HEK293 (cell line): ENCODE measurements at regions not wholly inside any gene's neighbourhood (a gene's known extent, or its start where the extent isn't known, plus 50 kb on each side); places are given as distances from the start of the nearest gene placed in this dataset.

ENCODE experiments used
- CTCF ChIA-PET: fragments of 350-600 bp; formaldehyde crosslinking; extraction: SDS; loops from one replicate; lab custom pipeline; 2021; ENCODE audit warnings: antibody characterized with exemption; lab: Yijun Ruan, JAX
- POLR2A ChIA-PET: fragments of 300-600 bp; formaldehyde crosslinking; extraction: SDS; loops from one replicate; lab custom pipeline; 2020; ENCODE audit warnings: antibody characterized with exemption, inconsistent platforms; lab: Yijun Ruan, JAX
- H3K27ac ChIP-seq: fragments of 200-500 bp; sonication (Bioruptor generic); 2 replicates; pipeline ENCODE4 v1.5.1; 2014; ENCODE audit warnings: low read depth, low read length, control low read depth, inconsistent platforms; ENCODE audit errors: extremely low read depth
- H3K36me3 ChIP-seq, 2 experiments: fragments of 200-500 bp in 1 of 2; sonication (Bioruptor generic) in 1 of 2; 1 replicate in 1 of 2; 2 replicates in 1 of 2; pipeline ENCODE4 v1.5.1; 2014 to 2017; ENCODE audit warnings: inconsistent platforms in 2 of 2, low read length in 2 of 2; ENCODE audit not compliant: control insufficient read depth in 2 of 2, insufficient read depth in 1 of 2
- H3K4me1 ChIP-seq: fragments of 200-500 bp; sonication (Bioruptor generic); 2 replicates; pipeline ENCODE4 v1.5.1; 2014; ENCODE audit warnings: mild to moderate bottlenecking, low read length, inconsistent platforms; ENCODE audit not compliant: control insufficient read depth, insufficient read depth
- H3K4me3 ChIP-seq: 2 replicates; pipeline ENCODE4 v1.5.1; 2011; ENCODE audit warnings: low read depth, mild to moderate bottlenecking, control low read depth, low read length, moderate library complexity
- H3K9me3 ChIP-seq: fragments of 200-500 bp; sonication (Bioruptor generic); 2 replicates; pipeline ENCODE4 v1.5.1; 2014; ENCODE audit warnings: low read depth, low read length, inconsistent platforms; ENCODE audit not compliant: control insufficient read depth, insufficient read depth
- BCL11B ChIP-seq: fragments of 450-650 bp; formaldehyde crosslinking; IDR thresholded peaks from 2 replicates; pipeline ENCODE4 v1.5.1; 2016; ENCODE audit warnings: low read depth, missing biosample characterization, missing genetic modification characterization
- HOXC10 ChIP-seq: sonication (generic); formaldehyde crosslinking; IDR thresholded peaks from 2 replicates; pipeline ENCODE4 v1.8.1; 2023; ENCODE audit warnings: mild to moderate bottlenecking, missing genetic modification reagents
- MZF1 ChIP-seq: fragments of 450-650 bp; formaldehyde crosslinking; IDR thresholded peaks from 2 replicates; pipeline ENCODE4 v1.5.1; 2017; ENCODE audit warnings: missing biosample characterization, missing genetic modification characterization, borderline replicate concordance
- YY1 ChIP-seq: fragments of 450-650 bp; formaldehyde crosslinking; IDR thresholded peaks from 2 replicates; pipeline ENCODE4 v1.5.1; 2018; ENCODE audit warnings: missing biosample characterization, missing genetic modification characterization
- ZBTB20 ChIP-seq: fragments of 450-650 bp; formaldehyde crosslinking; IDR thresholded peaks from 2 replicates; pipeline ENCODE4 v1.5.1; 2016; ENCODE audit warnings: missing biosample characterization, missing genetic modification characterization
- ZBTB7A ChIP-seq: fragments of 450-650 bp; formaldehyde crosslinking; IDR thresholded peaks from 2 replicates; pipeline ENCODE4 v1.5.1; 2016; ENCODE audit warnings: low read depth, missing biosample characterization, missing genetic modification characterization
- ZFHX2 ChIP-seq: fragments of 450-650 bp; formaldehyde crosslinking; conservative IDR thresholded peaks from 2 replicates; pipeline ENCODE4 v1.5.1; 2016; ENCODE audit warnings: missing biosample characterization, missing genetic modification characterization
- ZFP69B ChIP-seq: fragments of 450-650 bp; formaldehyde crosslinking; IDR thresholded peaks from 2 replicates; pipeline ENCODE4 v1.5.1; 2016; ENCODE audit warnings: missing biosample characterization, missing genetic modification characterization
- ZIC2 ChIP-seq: fragments of 450-650 bp; formaldehyde crosslinking; IDR thresholded peaks from 2 replicates; pipeline ENCODE4 v1.5.1; 2016; ENCODE audit warnings: missing biosample characterization, missing genetic modification characterization
- ZNF121 ChIP-seq: fragments of 450-650 bp; formaldehyde crosslinking; IDR thresholded peaks from 2 replicates; pipeline ENCODE4 v1.5.1; 2016; ENCODE audit warnings: missing biosample characterization, missing genetic modification characterization
- ZNF157 ChIP-seq: fragments of 450-650 bp; formaldehyde crosslinking; IDR thresholded peaks from 2 replicates; pipeline ENCODE4 v1.5.1; 2016; ENCODE audit warnings: missing biosample characterization, missing genetic modification characterization
- ZNF19 ChIP-seq: fragments of 450-650 bp; formaldehyde crosslinking; IDR thresholded peaks from 2 replicates; pipeline ENCODE4; 2016; ENCODE audit warnings: missing biosample characterization, missing genetic modification characterization, low read depth
- ZNF248 ChIP-seq: fragments of 450-650 bp; formaldehyde crosslinking; IDR thresholded peaks from 2 replicates; pipeline ENCODE4 v1.5.1; 2017; ENCODE audit warnings: missing biosample characterization, missing genetic modification characterization
- ZNF416 ChIP-seq: fragments of 450-650 bp; formaldehyde crosslinking; IDR thresholded peaks from 2 replicates; pipeline ENCODE4 v1.5.1; 2016; ENCODE audit warnings: missing biosample characterization, missing genetic modification characterization
- ZNF501 ChIP-seq: fragments of 450-650 bp; formaldehyde crosslinking; IDR thresholded peaks from 2 replicates; pipeline ENCODE4 v1.5.1; 2016; ENCODE audit warnings: missing biosample characterization, missing genetic modification characterization
- ZNF529 ChIP-seq: fragments of 450-650 bp; formaldehyde crosslinking; IDR thresholded peaks from 2 replicates; pipeline ENCODE4 v1.5.1; 2017; ENCODE audit warnings: missing genetic modification characterization, missing biosample characterization; ENCODE audit not compliant: insufficient replicate concordance
- ZNF560 ChIP-seq: fragments of 450-650 bp; formaldehyde crosslinking; IDR thresholded peaks from 2 replicates; pipeline ENCODE4 v1.5.1; 2017; ENCODE audit warnings: missing biosample characterization, missing genetic modification characterization, borderline replicate concordance
- ZNF621 ChIP-seq: fragments of 450-650 bp; formaldehyde crosslinking; IDR thresholded peaks from 2 replicates; pipeline ENCODE4 v1.5.1; 2017; ENCODE audit warnings: missing biosample characterization, missing genetic modification characterization
- ZNF677 ChIP-seq: fragments of 450-650 bp; IDR thresholded peaks from 2 replicates; pipeline ENCODE4 v1.5.0; 2018; ENCODE audit warnings: missing biosample characterization, mild to moderate bottlenecking, missing genetic modification characterization, moderate library complexity
- ZNF776 ChIP-seq: fragments of 450-650 bp; formaldehyde crosslinking; IDR thresholded peaks from 2 replicates; pipeline ENCODE4 v1.5.0; 2017; ENCODE audit warnings: missing biosample characterization, missing genetic modification characterization, borderline replicate concordance
- ZNF843 ChIP-seq: fragments of 450-650 bp; formaldehyde crosslinking; IDR thresholded peaks from 2 replicates; pipeline ENCODE4 v1.5.1; 2016; ENCODE audit warnings: missing biosample characterization, missing genetic modification characterization
- TF ChIP-seq, protein P1 (sequence below): fragments of 450-650 bp; IDR thresholded peaks from 2 replicates; pipeline ENCODE4 v1.5.1; 2018; ENCODE audit warnings: missing biosample characterization, mild to moderate bottlenecking, missing genetic modification characterization
- TF ChIP-seq, protein P2 (sequence below): fragments of 450-650 bp; formaldehyde crosslinking; IDR thresholded peaks from 2 replicates; pipeline ENCODE4; 2016; ENCODE audit warnings: missing biosample characterization, missing genetic modification characterization
- TF ChIP-seq, protein P3 (sequence below): fragments of 450-650 bp; formaldehyde crosslinking; IDR thresholded peaks from 2 replicates; pipeline ENCODE4 v1.5.1; 2017; ENCODE audit warnings: missing biosample characterization, mild to moderate bottlenecking, missing genetic modification characterization, moderate library complexity
- TF ChIP-seq, protein P4 (sequence below): fragments of 450-650 bp; formaldehyde crosslinking; IDR thresholded peaks from 2 replicates; pipeline ENCODE4 v1.5.1; 2017; ENCODE audit warnings: missing biosample characterization, missing genetic modification characterization

DNA sequence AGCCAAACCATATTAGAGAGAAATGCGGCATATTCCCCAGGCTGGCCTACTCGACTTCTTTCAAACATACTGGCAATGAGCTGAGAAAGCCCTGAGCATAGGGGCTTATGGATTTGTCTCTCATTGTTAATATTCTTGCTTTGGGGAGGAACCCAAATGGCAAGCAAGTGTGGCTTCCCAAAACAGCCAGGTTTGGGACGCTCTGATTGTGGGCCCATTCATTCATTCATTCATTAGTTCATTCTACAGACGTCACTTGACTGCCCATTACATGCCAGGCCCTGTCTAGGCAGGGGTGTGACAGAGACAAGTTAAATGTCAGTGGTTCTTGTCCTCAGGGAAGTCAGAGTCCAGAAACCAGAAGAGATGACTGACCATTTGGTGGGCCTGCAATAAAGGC lies 77.4 kb upstream of the THBS1 start:
- H3K9me3 ChIP-seq, result no peaks in the 10 kb centered on the region
- H3K4me1 ChIP-seq, result no peaks in the 10 kb centered on the region
- H3K27ac ChIP-seq, result no peak overlapping the region
- H3K4me3 ChIP-seq, result no peak overlapping the region
- H3K36me3 ChIP-seq, result no peaks in the 10 kb centered on the region
- TF ChIP-seq ZFP69B (tag by site-specific recombination), result no peak
- no peak for TF ChIP-seq ZNF416 (tag by site-specific recombination)
- CTCF ChIA-PET, result no interaction called here
- POLR2A ChIA-PET, result no interaction called here

DNA sequence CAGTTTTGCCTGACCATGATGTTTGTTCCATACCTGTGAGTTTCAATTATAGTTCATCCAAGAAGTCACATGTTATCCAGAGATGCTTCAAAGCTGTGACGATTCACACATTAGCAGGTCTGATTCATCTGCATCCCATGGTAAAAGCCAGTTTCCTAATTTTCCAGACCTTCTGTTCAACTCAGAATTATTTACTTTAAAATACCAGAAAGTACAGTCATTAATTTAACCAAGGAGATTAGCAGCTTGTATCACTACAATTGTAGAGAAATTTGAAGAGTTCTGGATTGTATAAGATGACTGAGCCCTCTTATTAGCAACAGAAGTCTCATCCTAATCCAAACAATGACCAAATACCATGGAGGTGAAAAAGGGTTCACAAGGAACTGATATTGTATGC lies 76.1 kb upstream of the THBS1 start:
- ChIA-PET POLR2A (no interaction called here), CTCF (no interaction called here)
- no peaks in the 10 kb centered on the region for H3K9me3 ChIP-seq
- no peak for TF ChIP-seq ZFP69B (tag by site-specific recombination)
- TF ChIP-seq, protein P1, sequence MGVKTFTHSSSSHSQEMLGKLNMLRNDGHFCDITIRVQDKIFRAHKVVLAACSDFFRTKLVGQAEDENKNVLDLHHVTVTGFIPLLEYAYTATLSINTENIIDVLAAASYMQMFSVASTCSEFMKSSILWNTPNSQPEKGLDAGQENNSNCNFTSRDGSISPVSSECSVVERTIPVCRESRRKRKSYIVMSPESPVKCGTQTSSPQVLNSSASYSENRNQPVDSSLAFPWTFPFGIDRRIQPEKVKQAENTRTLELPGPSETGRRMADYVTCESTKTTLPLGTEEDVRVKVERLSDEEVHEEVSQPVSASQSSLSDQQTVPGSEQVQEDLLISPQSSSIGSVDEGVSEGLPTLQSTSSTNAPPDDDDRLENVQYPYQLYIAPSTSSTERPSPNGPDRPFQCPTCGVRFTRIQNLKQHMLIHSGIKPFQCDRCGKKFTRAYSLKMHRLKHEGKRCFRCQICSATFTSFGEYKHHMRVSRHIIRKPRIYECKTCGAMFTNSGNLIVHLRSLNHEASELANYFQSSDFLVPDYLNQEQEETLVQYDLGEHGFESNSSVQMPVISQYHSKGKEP (tag by site-specific recombination), result no peak
- no peak for TF ChIP-seq ZIC2 (tag by site-specific recombination)
- TF ChIP-seq ZNF248 (tag by site-specific recombination), result no peak
- TF ChIP-seq, protein P2, sequence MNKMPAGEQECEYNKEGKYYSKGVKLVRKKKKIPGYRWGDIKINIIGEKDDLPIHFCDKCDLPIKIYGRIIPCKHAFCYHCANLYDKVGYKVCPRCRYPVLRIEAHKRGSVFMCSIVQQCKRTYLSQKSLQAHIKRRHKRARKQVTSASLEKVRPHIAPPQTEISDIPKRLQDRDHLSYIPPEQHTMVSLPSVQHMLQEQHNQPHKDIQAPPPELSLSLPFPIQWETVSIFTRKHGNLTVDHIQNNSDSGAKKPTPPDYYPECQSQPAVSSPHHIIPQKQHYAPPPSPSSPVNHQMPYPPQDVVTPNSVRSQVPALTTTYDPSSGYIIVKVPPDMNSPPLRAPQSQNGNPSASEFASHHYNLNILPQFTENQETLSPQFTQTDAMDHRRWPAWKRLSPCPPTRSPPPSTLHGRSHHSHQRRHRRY (tag by site-specific recombination), result no peak
- no peak for TF ChIP-seq ZNF121 (tag by site-specific recombination)
- TF ChIP-seq ZNF157 (tag by site-specific recombination), result no peak
- no peak for TF ChIP-seq BCL11B (tag by site-specific recombination)
- TF ChIP-seq ZNF19 (tag by site-specific recombination), result no peak
- no peak for TF ChIP-seq ZBTB7A (tag by site-specific recombination)
- TF ChIP-seq YY1 (tag by site-specific recombination), result no peak
- no peak for TF ChIP-seq ZNF776 (tag by site-specific recombination)
- TF ChIP-seq ZFHX2 (tag by site-specific recombination), result no peak
- H3K4me1 ChIP-seq, result no peaks in the 10 kb centered on the region
- no peaks in the 10 kb centered on the region for H3K36me3 ChIP-seq
- no peak overlapping the region for H3K27ac ChIP-seq
- H3K4me3 ChIP-seq, result no peak overlapping the region

DNA sequence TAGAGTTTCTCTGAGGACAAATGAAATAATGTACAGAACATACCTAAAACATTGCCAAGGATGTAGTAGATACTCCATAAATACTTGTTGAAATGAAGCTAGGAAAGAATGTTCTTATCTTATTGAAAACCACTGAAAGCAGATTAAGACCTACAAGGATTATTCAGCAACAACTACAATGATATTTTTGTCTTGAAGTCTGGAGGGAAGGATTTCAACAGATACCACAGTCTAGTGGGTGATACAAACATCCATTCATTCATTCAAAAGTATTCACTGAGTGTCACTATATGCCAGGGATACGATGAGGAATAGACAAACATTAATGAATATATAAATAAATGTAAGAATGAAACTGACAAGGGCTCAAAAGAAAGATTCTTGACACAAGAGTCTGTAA lies 74.7 kb upstream of the THBS1 start:
- Histone ChIP-seq H3K36me3 (no peaks in the 10 kb centered on the region), H3K4me1 (no peaks in the 10 kb centered on the region), H3K27ac (no peak overlapping the region), H3K9me3 (no peaks in the 10 kb centered on the region), H3K4me3 (no peak overlapping the region)
- POLR2A ChIA-PET, result no interaction called here
- CTCF ChIA-PET, result no interaction called here
- TF ChIP-seq, protein P3, sequence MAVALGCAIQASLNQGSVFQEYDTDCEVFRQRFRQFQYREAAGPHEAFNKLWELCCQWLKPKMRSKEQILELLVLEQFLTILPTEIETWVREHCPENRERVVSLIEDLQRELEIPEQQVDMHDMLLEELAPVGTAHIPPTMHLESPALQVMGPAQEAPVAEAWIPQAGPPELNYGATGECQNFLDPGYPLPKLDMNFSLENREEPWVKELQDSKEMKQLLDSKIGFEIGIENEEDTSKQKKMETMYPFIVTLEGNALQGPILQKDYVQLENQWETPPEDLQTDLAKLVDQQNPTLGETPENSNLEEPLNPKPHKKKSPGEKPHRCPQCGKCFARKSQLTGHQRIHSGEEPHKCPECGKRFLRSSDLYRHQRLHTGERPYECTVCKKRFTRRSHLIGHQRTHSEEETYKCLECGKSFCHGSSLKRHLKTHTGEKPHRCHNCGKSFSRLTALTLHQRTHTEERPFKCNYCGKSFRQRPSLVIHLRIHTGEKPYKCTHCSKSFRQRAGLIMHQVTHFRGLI (tag by site-specific recombination), result no peak
- no peak for TF ChIP-seq ZNF560 (tag by site-specific recombination)
- no peak for TF ChIP-seq ZNF843 (tag by site-specific recombination)
- no peak for TF ChIP-seq ZNF501 (tag by site-specific recombination)
- TF ChIP-seq, protein P1 (tag by site-specific recombination), result no peak
- no peak for TF ChIP-seq MZF1
- TF ChIP-seq ZNF529 (tag by site-specific recombination), result no peak
- TF ChIP-seq HOXC10 (CRISPR knock-in tag), result no peak
- TF ChIP-seq ZNF621 (tag by site-specific recombination), result no peak
- no peak for TF ChIP-seq ZNF677
- TF ChIP-seq, protein P4, sequence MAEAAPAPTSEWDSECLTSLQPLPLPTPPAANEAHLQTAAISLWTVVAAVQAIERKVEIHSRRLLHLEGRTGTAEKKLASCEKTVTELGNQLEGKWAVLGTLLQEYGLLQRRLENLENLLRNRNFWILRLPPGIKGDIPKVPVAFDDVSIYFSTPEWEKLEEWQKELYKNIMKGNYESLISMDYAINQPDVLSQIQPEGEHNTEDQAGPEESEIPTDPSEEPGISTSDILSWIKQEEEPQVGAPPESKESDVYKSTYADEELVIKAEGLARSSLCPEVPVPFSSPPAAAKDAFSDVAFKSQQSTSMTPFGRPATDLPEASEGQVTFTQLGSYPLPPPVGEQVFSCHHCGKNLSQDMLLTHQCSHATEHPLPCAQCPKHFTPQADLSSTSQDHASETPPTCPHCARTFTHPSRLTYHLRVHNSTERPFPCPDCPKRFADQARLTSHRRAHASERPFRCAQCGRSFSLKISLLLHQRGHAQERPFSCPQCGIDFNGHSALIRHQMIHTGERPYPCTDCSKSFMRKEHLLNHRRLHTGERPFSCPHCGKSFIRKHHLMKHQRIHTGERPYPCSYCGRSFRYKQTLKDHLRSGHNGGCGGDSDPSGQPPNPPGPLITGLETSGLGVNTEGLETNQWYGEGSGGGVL, result no peak
- TF ChIP-seq ZIC2 (tag by site-specific recombination), result no peak
- TF ChIP-seq ZBTB20, result no peak
